Esophagus muscularis mucosa (tissue), 4 donors: ENCODE measurements at regions not wholly inside any gene's neighbourhood (a gene's known extent, or its start where the extent isn't known, plus 50 kb on each side); places are given as distances from the start of the nearest gene placed in this dataset.

Experiments used
- CTCF ChIP-seq, 3 experiments: fragments of 200-600 bp in 2 of 3; fragments of 450-650 bp in 1 of 3; sonication (generic) in 2 of 3; IDR thresholded peaks; one replicate each; pipeline ENCODE4 v1.5.1; 2017 to 2019; ENCODE audit warnings: antibody characterized with exemption in 3 of 3, mild to moderate bottlenecking in 2 of 3, moderate library complexity in 1 of 3
- EP300 ChIP-seq: sonication (generic); formaldehyde crosslinking; IDR thresholded peaks from one replicate; pipeline ENCODE4 v1.6.1; 2017; ENCODE audit warnings: antibody characterized with exemption
- POLR2A ChIP-seq: fragments of 450-650 bp; IDR thresholded peaks from one replicate; pipeline ENCODE4 v1.6.1; 2017; ENCODE audit warnings: antibody characterized with exemption, moderate library complexity, mild to moderate bottlenecking, low read depth
- POLR2AphosphoS5 ChIP-seq, 2 donors: sonication (generic); formaldehyde crosslinking; IDR thresholded peaks; one replicate each; pipeline ENCODE4 v1.6.1; 2017; ENCODE audit warnings: antibody characterized with exemption in 2 of 2

- TF ChIP-seq CTCF (IDR thresholded peaks at IDR 0.05) (no peak), POLR2A (no peak), POLR2AphosphoS5 (IDR thresholded peaks at IDR 0.05) (no peak), EP300 (no peak)
These were observed 222.7 kb upstream of the SLC39A10 start for GRCh38 chr2:195434346-195434745.
